H9 (cell line): ENCODE measurements at regions not wholly inside any gene's neighbourhood (a gene's known extent, or its start where the extent isn't known, plus 50 kb on each side); places are given as distances from the start of the nearest gene placed in this dataset.

ENCODE experiments used
- DNase-seq: peaks from one replicate; pipeline ENCODE4 v3.0.0-alpha.2; 2017
- H2AFZ ChIP-seq: one replicate; pipeline ENCODE4 v1.6.1; 2013; ENCODE audit warnings: mild to moderate bottlenecking, low read length, control low read depth, moderate library complexity
- H2AK5ac ChIP-seq: 2 replicates; pipeline ENCODE4 v1.6.1; 2013; ENCODE audit warnings: low read length, control low read depth, mixed read lengths; ENCODE audit not compliant: insufficient read length
- H2BK120ac ChIP-seq: one replicate; pipeline ENCODE4 v1.6.1; 2013; ENCODE audit warnings: low read depth, mild to moderate bottlenecking, low read length, control low read depth, inconsistent platforms; ENCODE audit not compliant: poor library complexity, severe bottlenecking
- H2BK12ac ChIP-seq: 2 replicates; pipeline ENCODE4 v1.6.1; 2013; ENCODE audit warnings: low read length, control low read depth, mixed read lengths, low read depth; ENCODE audit not compliant: insufficient read length
- H2BK15ac ChIP-seq: 2 replicates; pipeline ENCODE4 v1.6.1; 2013; ENCODE audit warnings: low read depth, low read length, control low read depth
- H2BK20ac ChIP-seq: one replicate; pipeline ENCODE4 v1.6.1; 2013; ENCODE audit warnings: low read depth, mild to moderate bottlenecking, low read length, control low read depth, inconsistent platforms; ENCODE audit not compliant: poor library complexity, severe bottlenecking
- H2BK5ac ChIP-seq: 2 replicates; pipeline ENCODE4 v1.6.1; 2013; ENCODE audit warnings: low read length, control low read depth, mixed read lengths; ENCODE audit not compliant: insufficient read length
- H3K14ac ChIP-seq: 2 replicates; pipeline ENCODE4 v1.6.1; 2013; ENCODE audit warnings: low read length, control low read depth; ENCODE audit not compliant: insufficient read depth
- H3K18ac ChIP-seq: 2 replicates; pipeline ENCODE4 v1.6.1; 2013; ENCODE audit warnings: low read depth, mild to moderate bottlenecking, mixed read lengths, low read length, control low read depth; ENCODE audit not compliant: insufficient read length
- H3K23ac ChIP-seq: 2 replicates; pipeline ENCODE4 v1.6.1; 2013; ENCODE audit warnings: low read length, control low read depth, mixed read lengths, low read depth; ENCODE audit not compliant: insufficient read length
- H3K23me2 ChIP-seq: 2 replicates; pipeline ENCODE4 v1.6.1; 2013; ENCODE audit warnings: low read depth, mild to moderate bottlenecking, mixed read lengths, low read length, control low read depth; ENCODE audit not compliant: insufficient read length, poor library complexity, severe bottlenecking
- H3K27ac ChIP-seq: 2 replicates; pipeline ENCODE4 v1.5.1; 2013; ENCODE audit warnings: low read length, control low read depth, mixed read lengths, low read depth; ENCODE audit not compliant: insufficient read length
- H3K27me3 ChIP-seq: 2 replicates; pipeline ENCODE4 v1.6.1; 2013; ENCODE audit warnings: low read length, control low read depth, inconsistent platforms; ENCODE audit not compliant: insufficient read depth
- H3K4ac ChIP-seq: 2 replicates; pipeline ENCODE4 v1.6.1; 2013; ENCODE audit warnings: low read depth, mild to moderate bottlenecking, control low read depth, inconsistent platforms, low read length, moderate library complexity
- H3K4me1 ChIP-seq: 2 replicates; pipeline ENCODE4 v1.6.1; 2013; ENCODE audit warnings: low read length, control low read depth, inconsistent platforms; ENCODE audit not compliant: insufficient read depth
- H3K4me2 ChIP-seq: 2 replicates; pipeline ENCODE4 v1.6.1; 2013; ENCODE audit warnings: low read length, control low read depth, mixed read lengths; ENCODE audit not compliant: insufficient read length, insufficient read depth
- H3K56ac ChIP-seq: 2 replicates; pipeline ENCODE4 v1.6.1; 2013; ENCODE audit warnings: low read depth, mild to moderate bottlenecking, mixed read lengths, low read length, control low read depth; ENCODE audit not compliant: insufficient read length
- H3K79me1 ChIP-seq: 2 replicates; pipeline ENCODE4 v1.6.1; 2013; ENCODE audit warnings: low read depth, mild to moderate bottlenecking, moderate library complexity, low read length, control low read depth, inconsistent platforms; ENCODE audit not compliant: insufficient read depth, poor library complexity, severe bottlenecking
- H3K79me2 ChIP-seq: 2 replicates; pipeline ENCODE4 v1.6.1; 2013; ENCODE audit warnings: low read length, control low read depth, inconsistent platforms; ENCODE audit not compliant: insufficient read depth
- H3K9ac ChIP-seq: 2 replicates; pipeline ENCODE4 v1.6.1; 2013; ENCODE audit warnings: low read length, control low read depth, mixed read lengths; ENCODE audit not compliant: insufficient read length; ENCODE audit errors: extremely low read depth
- H3K9me3 ChIP-seq: one replicate; pipeline ENCODE4 v1.6.1; 2013; ENCODE audit warnings: low read depth, low read length, inconsistent platforms; ENCODE audit not compliant: control insufficient read depth
- H3T11ph ChIP-seq: one replicate; pipeline ENCODE4 v1.6.1; 2013; ENCODE audit warnings: mild to moderate bottlenecking, low read length, control low read depth, inconsistent platforms
- H4K20me1 ChIP-seq: one replicate; pipeline ENCODE4 v1.6.1; 2013; ENCODE audit not compliant: control insufficient read depth, insufficient read length, insufficient read depth
- H4K5ac ChIP-seq: 2 replicates; pipeline ENCODE4 v1.6.1; 2013; ENCODE audit warnings: low read depth, mild to moderate bottlenecking, mixed read lengths, low read length, control low read depth; ENCODE audit not compliant: insufficient read length
- H4K8ac ChIP-seq: replicated peaks from 2 replicates; pipeline ENCODE4 v1.6.1; 2013; ENCODE audit warnings: low read length, control low read depth, mixed read lengths, low read depth; ENCODE audit not compliant: insufficient read length
- H4K91ac ChIP-seq: 2 replicates; pipeline ENCODE4 v1.6.1; 2013; ENCODE audit warnings: low read depth, mild to moderate bottlenecking, moderate library complexity, mixed read lengths, low read length, control low read depth; ENCODE audit not compliant: insufficient read length
- H3K27ac Mint-ChIP-seq, 3 experiments: 2 replicates in 2 of 3; 3 replicates in 1 of 3; pipeline ENCODE4 v1.8.0; 2020 to 2021; ENCODE audit warnings: mixed read lengths in 3 of 3, mild to moderate bottlenecking in 1 of 3, moderate library complexity in 1 of 3
- H3K27me3 Mint-ChIP-seq: 2 replicates; pipeline ENCODE4 v1.8.0; 2021; ENCODE audit warnings: low read depth, mild to moderate bottlenecking, moderate library complexity, mixed read lengths
- H3K36me3 Mint-ChIP-seq, 3 experiments: 2 replicates in 2 of 3; 3 replicates in 1 of 3; pipeline ENCODE4 v1.8.0; 2020 to 2021; ENCODE audit warnings: low read depth in 3 of 3, mixed read lengths in 3 of 3; ENCODE audit not compliant: insufficient read depth in 1 of 3
- H3K4me1 Mint-ChIP-seq, 2 experiments: 2 replicates each; pipeline ENCODE4 v1.8.0; 2020; ENCODE audit warnings: mixed read lengths in 2 of 2
- H3K4me3 Mint-ChIP-seq, 2 experiments: 2 replicates in 1 of 2; 3 replicates in 1 of 2; pipeline ENCODE4 v1.8.0; 2020 to 2021; ENCODE audit warnings: mild to moderate bottlenecking in 2 of 2, mixed read lengths in 2 of 2, moderate library complexity in 1 of 2
- H3K9me3 Mint-ChIP-seq, 2 experiments: 2 replicates in 1 of 2; 3 replicates in 1 of 2; pipeline ENCODE4 v1.8.0; 2020; ENCODE audit warnings: mild to moderate bottlenecking in 2 of 2, mixed read lengths in 2 of 2, moderate library complexity in 1 of 2
- CTCF ChIP-seq: fragments of 200-600 bp; sonication (generic); conservative IDR thresholded peaks from 3 replicates; pipeline ENCODE4 v1.8.0; 2021; ENCODE audit warnings: antibody characterized with exemption, mild to moderate bottlenecking
- WGBS: extraction: QIAGEN DNeasy Blood & Tissue Kit; methylation state at CpG from one replicate; pipeline ENCODE4 v1.1.7; 2013; ENCODE audit warnings: missing lambda C conversion rate, low lambda C conversion rate, mixed read lengths; ENCODE audit not compliant: insufficient read length; ENCODE audit errors: extremely low coverage; 5-methylcytosine and 5-hydroxymethylcytosine counted together

DNA sequence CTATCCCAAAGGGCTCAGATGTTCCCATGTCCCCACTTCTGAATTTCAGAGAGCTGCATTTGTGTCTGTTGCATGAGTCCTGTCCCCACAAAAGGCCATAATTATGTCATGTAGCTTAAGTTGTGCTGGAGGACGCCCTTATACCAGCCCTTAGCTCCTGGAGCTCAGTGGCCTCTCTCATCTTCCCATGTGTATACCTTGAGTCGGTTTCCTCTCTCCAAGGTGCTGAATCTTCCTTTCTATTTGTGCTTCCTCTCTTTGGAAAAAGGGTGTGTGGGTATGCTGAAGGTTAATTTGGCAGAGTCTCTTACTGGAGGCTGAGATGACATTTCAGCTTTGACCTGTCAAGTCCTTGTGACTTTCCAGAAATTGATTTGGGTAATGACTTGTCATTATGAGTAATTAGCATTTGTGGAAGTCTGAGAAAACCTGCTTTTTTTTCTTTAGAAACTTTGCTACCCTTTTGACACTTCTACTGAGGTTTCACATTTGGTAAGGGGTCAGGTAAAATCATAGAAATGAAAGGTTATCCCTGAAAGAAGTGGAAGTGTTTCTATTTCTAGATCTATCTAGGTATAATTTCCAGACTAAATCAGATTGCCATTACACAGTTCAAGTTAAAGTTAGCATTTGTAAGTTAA lies 185.4 kb downstream of the ABCC12 start:
- no peak overlapping the region for H3K56ac ChIP-seq
- H3K23ac ChIP-seq = no peak overlapping the region
- H3K14ac ChIP-seq = no peak overlapping the region
- TF ChIP-seq CTCF = no peak
- no peaks in the 10 kb centered on the region for H3K36me3 Mint-ChIP-seq
- WGBS = no CpG with 5 or more reads among the region's 2 CpGs
- no peak overlapping the region for H2BK20ac ChIP-seq
- H3K79me2 ChIP-seq = no peaks in the 10 kb centered on the region
- H3K27me3 ChIP-seq = no peaks in the 10 kb centered on the region
- no peaks in the 10 kb centered on the region for H3K79me1 ChIP-seq
- H3K23me2 ChIP-seq = no peaks in the 10 kb centered on the region
- DNase-seq = no peak
- no peak overlapping the region for H3K4me3 Mint-ChIP-seq
- no peaks in the 10 kb centered on the region for H3K9me3 Mint-ChIP-seq
- no peaks in the 10 kb centered on the region; the same call in 1 of the 2 replicates for H3K27me3 Mint-ChIP-seq
- no peak overlapping the region for H2BK15ac ChIP-seq
- no peak overlapping the region for H2AFZ ChIP-seq
- H2BK12ac ChIP-seq = no peak overlapping the region
- H2BK5ac ChIP-seq = no peak overlapping the region
- no peak overlapping the region for H4K5ac ChIP-seq
- no peaks in the 10 kb centered on the region for H4K20me1 ChIP-seq
- peaks cover 16 to 21% of the 10 kb centered on the region in 2 experiments for H3K4me1 Mint-ChIP-seq
- no peak overlapping the region for H2AK5ac ChIP-seq
- peaks cover 4% of the 10 kb centered on the region; the same call in 1 of the 2 replicates for H3K4me1 ChIP-seq
- H3K9ac ChIP-seq = no peak overlapping the region
- no peak overlapping the region for H4K8ac ChIP-seq
- H3K18ac ChIP-seq = no peak overlapping the region
- H3K4ac ChIP-seq = no peak overlapping the region
- no peak overlapping the region for H3K27ac ChIP-seq
- no peak overlapping the region for H2BK120ac ChIP-seq
- H3K9me3 ChIP-seq = no peaks in the 10 kb centered on the region
- H3T11ph ChIP-seq = no peak overlapping the region
- H3K27ac Mint-ChIP-seq = no peak overlapping the region
- no peak overlapping the region for H4K91ac ChIP-seq
- no peak overlapping the region for H3K4me2 ChIP-seq
